IPS-NIHi7 (cell line): ENCODE measurements at regions not wholly inside any gene's neighbourhood (a gene's known extent, or its start where the extent isn't known, plus 50 kb on each side); places are given as distances from the start of the nearest gene placed in this dataset.

Experiments
- DNase-seq: peaks from one replicate; pipeline ENCODE4 v3.0.0; 2012; ENCODE audit warnings: mixed read lengths; ENCODE audit errors: extremely low spot score

GRCh38 chr3:89625945-89626344 is 518.5 kb downstream of the EPHA3 start:
- DNase-seq, result no peak

DNA sequence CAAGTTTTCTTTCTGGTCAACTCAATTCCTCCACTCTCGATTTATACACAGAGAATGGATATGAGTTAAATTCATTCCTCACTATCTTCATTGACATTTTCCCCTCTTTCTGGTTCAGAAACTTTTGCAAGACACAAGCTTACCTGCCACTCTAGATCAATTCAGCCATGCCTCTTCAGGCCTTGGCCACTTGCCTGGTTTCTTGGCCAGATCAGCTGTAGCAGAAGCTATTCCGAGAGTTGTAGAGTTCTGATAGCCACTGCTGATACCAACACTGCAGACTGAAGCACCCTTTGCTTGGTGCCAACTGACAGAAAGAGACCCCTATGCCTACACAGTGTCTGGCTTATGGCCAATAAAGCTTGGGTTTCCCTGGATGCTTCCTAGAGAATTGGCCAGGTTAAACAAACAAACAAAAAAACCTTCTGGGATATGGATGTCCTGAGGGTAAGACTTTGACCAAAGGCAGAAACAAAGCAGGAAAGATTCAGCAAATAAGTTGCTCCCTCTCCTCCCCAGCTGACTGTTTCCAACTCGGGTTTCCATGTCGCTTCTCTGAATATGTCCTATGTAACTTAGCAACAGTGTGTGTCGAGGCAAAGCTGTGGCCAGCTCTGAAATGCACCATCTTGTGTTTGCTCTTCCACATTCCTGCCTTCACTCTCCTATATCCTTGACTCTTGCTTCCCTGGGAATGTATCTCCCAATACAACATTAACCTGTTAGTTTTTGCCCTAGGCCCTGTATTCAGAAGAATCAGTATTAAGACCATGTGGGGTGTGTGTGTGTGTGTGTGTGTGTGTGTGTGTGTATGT is 521.6 kb downstream of the EPHA3 start:
- no peak for DNase-seq

DNA sequence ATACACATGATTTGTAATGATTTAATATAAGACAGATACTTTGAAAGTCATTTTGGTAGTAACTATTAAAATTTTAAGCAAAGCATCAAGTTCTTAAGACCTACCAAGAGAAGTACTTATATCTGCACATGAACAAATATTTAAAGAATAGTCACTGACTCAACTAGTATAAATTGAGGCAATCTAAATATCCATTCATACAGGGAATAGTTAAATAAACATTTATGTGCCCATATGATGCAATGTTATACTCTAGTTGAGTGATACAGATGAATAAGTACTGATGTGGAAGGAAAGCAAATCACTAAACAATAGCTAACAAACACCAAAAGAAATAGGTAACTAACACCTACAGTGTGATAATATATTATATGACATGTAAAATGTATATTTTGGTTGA is 527.7 kb downstream of the EPHA3 start:
- no peak for DNase-seq

- no peak for DNase-seq
These were observed 537.3 kb downstream of the EPHA3 start for GRCh38 chr3:89644716-89645115.

GRCh38 chr3:89649431-89649830 is 542.0 kb downstream of the EPHA3 start:
- DNase-seq, result no peak

DNA sequence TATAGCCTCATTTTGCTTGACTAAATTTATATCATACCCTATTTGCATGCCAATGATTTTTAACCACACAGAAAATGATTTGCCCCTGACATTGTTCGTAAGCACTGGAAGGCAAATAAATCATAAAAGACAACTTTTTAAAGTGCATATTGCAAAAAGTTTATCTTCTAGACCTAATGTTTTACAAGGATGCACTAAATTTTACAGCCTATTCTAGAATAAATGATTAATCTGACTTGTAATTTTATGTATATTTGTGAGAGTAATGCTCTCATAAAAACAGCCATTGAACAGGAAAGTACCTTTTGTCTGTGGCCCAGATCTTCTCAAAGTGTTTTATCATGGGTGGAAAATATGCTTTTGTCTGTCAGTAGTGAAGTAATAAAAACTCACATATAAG is 546.6 kb downstream of the EPHA3 start:
- DNase-seq, result no peak

DNA sequence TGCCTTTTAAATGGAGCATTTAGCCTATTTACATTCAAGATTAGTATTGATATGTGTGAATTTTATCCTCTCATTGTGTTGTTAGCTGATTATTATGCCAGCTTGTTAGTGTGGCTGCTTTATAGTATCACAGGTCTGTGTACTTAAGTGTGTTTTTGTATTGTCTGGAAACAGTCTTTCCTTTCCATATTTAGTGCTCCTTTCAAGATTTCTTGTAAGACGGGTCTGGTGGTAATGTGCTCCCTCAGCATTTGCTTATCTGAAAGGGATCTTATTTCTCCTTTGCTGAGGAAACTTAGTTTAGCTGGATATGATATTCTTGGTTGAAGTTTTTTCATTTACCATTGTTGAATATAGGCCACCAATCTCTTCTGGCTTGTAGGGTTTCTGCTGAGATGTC is 549.0 kb downstream of the EPHA3 start:
- no peak for DNase-seq

GRCh38 chr3:89679686-89680085 is 572.3 kb downstream of the EPHA3 start:
- DNase-seq, result no peak

DNA sequence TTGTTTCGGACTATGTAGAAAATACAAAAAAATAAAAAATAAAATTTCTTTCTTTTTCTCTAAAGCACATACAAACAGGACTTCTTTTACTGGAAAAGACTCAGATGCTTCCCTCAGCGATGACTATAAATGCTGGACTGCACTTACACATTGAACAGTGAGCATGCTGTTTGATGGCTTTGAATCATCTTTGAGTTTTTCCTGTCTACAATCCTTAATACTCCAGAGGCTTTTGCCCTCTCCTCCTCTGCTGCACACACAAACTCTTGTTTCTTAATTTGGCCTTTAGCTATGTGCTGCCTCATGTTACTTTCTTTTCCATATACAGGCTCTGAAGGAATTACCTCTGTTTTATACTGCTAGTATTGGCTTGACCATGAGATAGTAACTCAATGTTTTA is 575.1 kb downstream of the EPHA3 start:
- no peak for DNase-seq

DNA sequence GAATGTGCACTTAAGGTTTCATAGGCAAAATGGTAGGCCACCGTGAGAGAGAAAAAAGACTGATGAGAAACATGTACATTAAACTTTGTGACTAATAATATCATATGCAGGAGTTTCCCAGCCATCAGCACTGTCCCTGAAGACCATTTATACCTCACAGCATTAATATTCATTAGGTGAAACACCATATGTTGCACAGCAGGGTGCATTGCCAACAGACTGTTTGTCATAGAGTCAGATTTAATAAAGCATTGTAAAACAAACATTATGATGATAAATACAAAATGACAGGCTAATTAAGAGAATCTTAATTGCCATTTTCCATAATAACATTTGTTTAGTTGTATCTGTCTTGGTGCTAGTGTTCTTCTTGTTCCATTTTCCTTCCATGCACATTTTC is 578.3 kb downstream of the EPHA3 start:
- DNase-seq, result no peak

DNA sequence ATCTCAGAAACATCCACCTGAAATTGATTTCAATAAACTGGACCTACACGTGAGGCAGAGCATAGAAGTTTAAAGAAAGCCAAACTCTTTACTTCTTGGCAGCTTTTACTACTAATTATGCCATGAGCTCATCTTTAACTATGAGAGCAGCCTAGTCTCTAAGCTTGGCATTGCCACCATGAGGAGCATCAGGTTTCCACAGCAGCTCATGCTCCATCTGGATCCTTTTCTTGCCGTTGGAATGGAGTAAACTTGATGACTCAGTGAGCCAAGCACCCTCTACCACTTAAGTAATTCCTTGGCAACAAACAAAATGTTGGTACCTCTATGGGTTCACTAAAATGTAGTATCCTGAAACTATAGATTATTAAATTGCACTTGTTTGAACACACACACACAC is 583.2 kb downstream of the EPHA3 start:
- no peak for DNase-seq

DNA sequence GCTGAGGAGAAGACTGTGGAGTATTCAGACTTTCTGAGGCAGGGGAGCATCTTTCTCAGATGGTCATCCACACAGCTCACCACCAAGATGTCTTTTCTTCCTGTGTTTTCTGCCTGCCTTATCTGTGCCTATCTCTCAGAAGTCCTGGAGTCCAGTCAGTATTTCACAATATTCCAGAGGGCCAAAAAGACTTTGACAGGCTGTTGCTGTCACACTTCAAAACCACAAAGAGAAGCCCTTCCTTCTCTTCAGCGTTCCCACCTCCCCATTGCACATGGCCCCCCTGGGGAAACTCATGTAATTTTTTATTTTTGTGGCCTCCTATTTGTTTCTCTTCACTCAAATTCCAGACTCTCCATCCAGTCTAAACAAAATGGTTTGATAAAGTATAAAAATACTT is 585.2 kb downstream of the EPHA3 start:
- DNase-seq, result no peak

DNA sequence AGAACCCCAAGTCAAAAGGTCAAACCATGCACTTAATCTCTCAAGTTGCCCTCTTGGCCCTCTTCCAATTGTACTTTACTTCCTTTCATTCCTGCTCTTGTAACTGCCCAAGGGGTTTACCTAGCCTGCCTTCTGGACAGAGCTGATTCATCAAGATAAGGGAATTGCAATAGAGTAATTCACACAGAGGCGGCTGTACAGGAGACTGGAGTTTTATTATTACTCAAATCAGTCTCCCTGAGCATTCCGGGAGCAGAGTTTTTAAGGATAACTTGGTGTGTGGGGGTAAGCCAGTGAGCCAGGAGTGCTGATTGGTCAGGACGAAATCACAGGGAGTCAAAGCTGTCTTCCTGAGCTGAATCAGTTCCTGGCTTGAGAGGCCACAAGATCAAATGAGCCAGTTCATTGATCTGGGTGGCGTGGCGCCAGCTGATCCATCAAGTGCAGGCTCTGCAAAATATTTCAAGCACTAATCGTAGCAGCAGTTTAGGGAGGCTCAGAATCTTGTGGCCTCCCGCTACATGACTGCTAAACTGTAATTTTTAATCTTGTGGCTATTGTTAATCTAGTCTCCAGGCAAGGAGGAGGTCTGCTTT is 590.0 kb downstream of the EPHA3 start:
- DNase-seq, result no peak

GRCh38 chr3:89698208-89698830 is 590.9 kb downstream of the EPHA3 start:
- DNase-seq, result no peak

DNA sequence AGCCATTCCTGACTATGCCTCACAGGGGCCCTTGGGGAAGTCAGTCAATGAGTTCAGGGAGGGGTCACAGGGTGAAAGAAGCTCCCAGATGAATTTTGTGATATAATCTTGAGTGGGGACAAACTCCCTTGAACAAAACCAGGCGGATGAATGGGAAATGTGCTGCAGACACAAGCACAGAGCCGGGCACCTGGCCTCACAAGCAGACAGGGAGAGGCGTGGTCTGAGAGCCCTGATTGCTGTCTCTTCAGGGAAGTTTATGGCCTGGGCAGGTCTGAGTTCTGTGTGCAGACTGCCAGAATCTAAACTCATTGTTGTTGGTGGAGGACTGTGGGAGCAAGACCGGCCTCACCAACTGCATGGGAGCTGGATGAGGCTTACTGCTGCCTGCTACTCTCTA is 591.8 kb downstream of the EPHA3 start:
- DNase-seq, result no peak

DNA sequence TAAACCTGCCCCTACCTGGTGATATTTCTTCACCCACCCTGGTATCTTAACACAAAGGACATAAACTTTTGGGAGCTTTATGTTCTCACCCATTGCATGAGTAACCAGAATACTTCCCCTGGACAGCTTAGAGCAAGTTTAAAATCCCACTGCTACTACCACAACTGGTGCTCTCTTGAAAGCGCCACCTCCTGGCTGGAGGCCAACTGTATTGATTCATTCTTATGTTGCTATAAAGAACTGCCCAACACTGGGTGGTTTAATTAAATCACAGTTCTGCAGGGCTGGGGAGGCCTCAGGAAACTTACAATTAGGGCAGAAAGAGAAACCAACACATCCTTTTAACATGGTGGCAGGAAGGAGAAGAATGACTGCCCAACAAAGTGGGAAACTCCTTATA is 592.4 kb downstream of the EPHA3 start:
- DNase-seq, result no peak

- no peak for DNase-seq
These were observed 595.0 kb downstream of the EPHA3 start for GRCh38 chr3:89702404-89702803.

DNA sequence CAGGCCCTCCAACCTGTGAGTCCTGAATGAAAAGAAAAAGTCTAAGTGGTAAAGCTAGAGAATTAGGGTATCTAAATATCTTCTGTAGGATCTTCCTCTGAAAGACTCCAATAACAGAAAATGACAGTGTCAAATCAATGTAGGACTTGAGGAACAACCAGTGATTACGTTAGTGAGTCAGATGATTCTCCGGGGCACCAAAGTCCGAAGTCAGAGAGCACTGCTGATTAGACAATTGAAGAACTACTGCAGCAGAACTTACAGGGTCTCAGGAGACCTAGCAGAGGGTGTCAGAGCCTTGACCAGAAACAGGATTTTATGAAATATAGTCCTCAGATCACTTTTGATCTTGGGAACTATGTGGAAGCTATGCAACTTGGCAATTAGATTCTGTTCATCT is 605.8 kb downstream of the EPHA3 start:
- DNase-seq, result no peak

DNA sequence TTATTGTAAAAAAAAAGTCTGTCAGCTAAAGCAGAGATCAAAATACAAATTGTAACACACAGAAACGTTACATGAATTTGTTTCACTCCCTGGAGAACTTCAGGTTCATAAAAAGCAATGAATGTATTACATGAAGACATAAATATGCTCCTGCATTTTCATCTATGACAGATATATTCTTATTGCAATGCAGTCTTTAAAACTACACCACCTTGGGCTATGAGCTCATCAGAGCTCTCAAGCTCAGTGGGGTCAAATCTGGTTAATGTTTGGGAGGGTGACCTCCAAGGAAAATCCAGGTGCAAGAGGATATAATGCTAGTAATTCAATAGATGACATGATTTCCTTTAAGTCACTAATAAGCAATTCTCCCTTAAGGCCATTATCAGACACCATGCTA is 606.8 kb downstream of the EPHA3 start:
- no peak for DNase-seq

GRCh38 chr3:89740080-89740880 is 632.9 kb downstream of the EPHA3 start:
- DNase-seq, result no peak

GRCh38 chr3:89740881-89741177 is 633.4 kb downstream of the EPHA3 start:
- DNase-seq, result no peak

DNA sequence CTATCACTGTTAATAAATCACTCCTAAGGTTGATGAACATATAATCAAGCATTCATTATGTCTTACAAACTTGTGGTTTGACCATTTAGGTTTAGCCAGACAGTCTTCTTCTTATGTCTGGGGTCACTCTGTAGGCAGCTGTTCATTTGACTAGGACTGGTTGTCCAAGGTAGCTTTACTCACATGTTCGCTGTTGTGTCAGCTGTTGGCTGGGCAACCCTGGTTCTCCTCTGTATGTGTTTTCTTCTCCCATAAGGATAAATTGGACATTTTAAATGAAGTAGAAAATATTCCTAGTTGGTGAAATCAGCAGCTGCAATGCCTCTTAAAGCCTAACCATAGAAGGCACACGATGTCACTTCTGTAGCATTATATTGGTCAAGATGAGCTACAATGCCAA is 635.1 kb downstream of the EPHA3 start:
- no peak for DNase-seq
